IMR-90 (cell line): ENCODE measurements at regions not wholly inside any gene's neighbourhood (a gene's known extent, or its start where the extent isn't known, plus 50 kb on each side); places are given as distances from the start of the nearest gene placed in this dataset.

Experiments
- ATAC-seq: fragments of 200-7000 bp; cut with Tn5 transposase; 2 replicates; pipeline ENCODE4 v1.9.1; 2020; ENCODE audit warnings: low read depth, mild to moderate bottlenecking, moderate library complexity
- BruUV-seq: library from RNA; stranded (reverse); fragments of 400-500 nt; replicated peaks from 2 replicates; lab custom pipeline; 2021; lab: Mats Ljungman, UMichigan
- CTCF ChIA-PET: fragments of 300-600 bp; formaldehyde crosslinking; extraction: SDS; loops from one replicate; lab custom pipeline; 2021; ENCODE audit warnings: antibody characterized with exemption; lab: Yijun Ruan, JAX
- POLR2A ChIA-PET: fragments of 300-600 bp; sonication (Branson Sonifier 250); formaldehyde crosslinking; loops from one replicate; lab custom pipeline; 2022; ENCODE audit warnings: antibody characterized with exemption; ENCODE audit not compliant: unreplicated experiment; lab: Charles Lee
- DNase-seq: peaks from one replicate; pipeline ENCODE4 v3.0.0; 2013
- H2AFZ ChIP-seq: replicated peaks from 2 replicates; pipeline ENCODE3; 2013; ENCODE audit warnings: low read length, mild to moderate bottlenecking; ENCODE audit not compliant: poor library complexity
- H2AK5ac ChIP-seq: 2 replicates; pipeline ENCODE4 v1.6.1; 2013; ENCODE audit warnings: low read depth, low read length, inconsistent platforms
- H2AK9ac ChIP-seq: replicated peaks from 2 replicates; pipeline ENCODE3; 2013; ENCODE audit warnings: mild to moderate bottlenecking, low read depth, low read length, moderate library complexity; ENCODE audit not compliant: poor library complexity
- H2BK120ac ChIP-seq: 2 replicates; pipeline ENCODE4 v1.6.1; 2013; ENCODE audit warnings: low read depth, low read length, inconsistent platforms
- H2BK15ac ChIP-seq: 3 replicates; pipeline ENCODE4 v1.6.1; 2013; ENCODE audit warnings: low read depth, low read length, inconsistent platforms
- H2BK20ac ChIP-seq: 2 replicates; pipeline ENCODE4 v1.6.1; 2013; ENCODE audit warnings: low read depth, mild to moderate bottlenecking, inconsistent platforms, low read length, moderate library complexity
- H2BK5ac ChIP-seq: 2 replicates; pipeline ENCODE4 v1.6.1; 2013; ENCODE audit warnings: mild to moderate bottlenecking, low read depth, low read length, inconsistent platforms; ENCODE audit not compliant: poor library complexity, severe bottlenecking
- H3K14ac ChIP-seq: replicated peaks from 2 replicates; pipeline ENCODE4 v1.6.1; 2013; ENCODE audit warnings: low read depth, low read length, inconsistent platforms
- H3K18ac ChIP-seq: 2 replicates; pipeline ENCODE4 v1.6.1; 2013; ENCODE audit warnings: low read depth, low read length, control low read depth
- H3K23ac ChIP-seq: 2 replicates; pipeline ENCODE4 v1.6.1; 2013; ENCODE audit warnings: low read depth, low read length, inconsistent platforms
- H3K27ac ChIP-seq: 2 replicates; pipeline ENCODE4 v1.5.1; 2013; ENCODE audit warnings: mild to moderate bottlenecking, control low read depth, low read length; ENCODE audit not compliant: insufficient read depth
- H3K27me3 ChIP-seq: 2 replicates; pipeline ENCODE4 v1.6.1; 2013; ENCODE audit warnings: low read length; ENCODE audit not compliant: control insufficient read depth, insufficient read depth
- H3K36me3 ChIP-seq: 2 replicates; pipeline ENCODE4 v1.6.1; 2013; ENCODE audit warnings: low read length, mixed read lengths; ENCODE audit not compliant: control insufficient read depth, insufficient read depth
- H3K4ac ChIP-seq: 2 replicates; pipeline ENCODE4 v1.6.1; 2013; ENCODE audit warnings: low read depth, low read length, inconsistent platforms
- H3K4me1 ChIP-seq: 2 replicates; pipeline ENCODE4 v1.6.1; 2013; ENCODE audit warnings: low read length, mixed read lengths; ENCODE audit not compliant: control insufficient read depth, insufficient read depth
- H3K4me2 ChIP-seq: 2 replicates; pipeline ENCODE4 v1.6.1; 2013; ENCODE audit warnings: low read depth, mild to moderate bottlenecking, control low read depth, low read length, moderate library complexity
- H3K4me3 ChIP-seq: 2 replicates; pipeline ENCODE4 v1.5.1; 2013; ENCODE audit warnings: low read depth, mild to moderate bottlenecking, control low read depth, low read length, moderate library complexity; ENCODE audit not compliant: insufficient read depth
- H3K56ac ChIP-seq: 2 replicates; pipeline ENCODE4 v1.6.1; 2013; ENCODE audit warnings: low read length, inconsistent platforms; ENCODE audit not compliant: insufficient read depth; ENCODE audit errors: extremely low read depth
- H3K79me1 ChIP-seq, 2 experiments: 2 replicates each; pipeline ENCODE4 v1.6.1; 2013; ENCODE audit warnings: low read length in 2 of 2, inconsistent platforms in 1 of 2, low read depth in 1 of 2
- H3K9ac ChIP-seq: 2 replicates; pipeline ENCODE4 v1.6.1; 2013; ENCODE audit warnings: low read depth, low read length, control low read depth
- H3K9me1 ChIP-seq: 2 replicates; pipeline ENCODE4 v1.6.1; 2013; ENCODE audit warnings: low read length, inconsistent platforms; ENCODE audit not compliant: insufficient read depth
- H3K9me3 ChIP-seq: 2 replicates; pipeline ENCODE4 v1.6.1; 2013; ENCODE audit warnings: low read length; ENCODE audit not compliant: control insufficient read depth, insufficient read depth
- H4K20me1 ChIP-seq: 2 replicates; pipeline ENCODE4 v1.6.1; 2013; ENCODE audit warnings: low read length, inconsistent platforms; ENCODE audit not compliant: insufficient read depth
- H4K5ac ChIP-seq: 2 replicates; pipeline ENCODE4 v1.6.1; 2013; ENCODE audit warnings: mild to moderate bottlenecking, low read depth, low read length, control low read depth
- H4K8ac ChIP-seq, 2 experiments: 2 replicates each; pipeline ENCODE4 v1.6.1; 2013; ENCODE audit warnings: low read depth in 2 of 2, low read length in 2 of 2, control low read depth in 1 of 2, inconsistent platforms in 1 of 2
- H4K91ac ChIP-seq: 2 replicates; pipeline ENCODE4 v1.6.1; 2013; ENCODE audit warnings: low read depth, low read length, inconsistent platforms; ENCODE audit not compliant: insufficient read depth
- BHLHE40 ChIP-seq: fragments of 150-350 bp; IDR thresholded peaks from 2 replicates; pipeline ENCODE4 v1.6.1; 2016; ENCODE audit warnings: mild to moderate bottlenecking, low read depth, low read length
- CEBPB ChIP-seq: IDR thresholded peaks from 2 replicates; pipeline ENCODE4 v1.6.1; 2012; ENCODE audit warnings: low read depth, low read length, improper control_type of control experiment
- CHD1 ChIP-seq: IDR thresholded peaks from 2 replicates; pipeline ENCODE4 v1.6.1; 2012; ENCODE audit warnings: low read depth, low read length, improper control_type of control experiment
- CTCF ChIP-seq: conservative IDR thresholded peaks from 2 replicates; pipeline ENCODE4 v1.5.1; 2012; ENCODE audit warnings: mild to moderate bottlenecking, low read depth, low read length, improper control_type of control experiment
- FOS ChIP-seq: fragments of 150-350 bp; IDR thresholded peaks from 2 replicates; pipeline ENCODE4 v1.6.1; 2016; ENCODE audit warnings: low read depth, low read length
- MAFK ChIP-seq: IDR thresholded peaks from 2 replicates; pipeline ENCODE4 v1.6.1; 2012; ENCODE audit warnings: low read depth, low read length, improper control_type of control experiment
- MAZ ChIP-seq: IDR thresholded peaks from 2 replicates; pipeline ENCODE4 v1.6.1; 2012; ENCODE audit warnings: low read depth, mild to moderate bottlenecking, low read length, improper control_type of control experiment, moderate library complexity, borderline replicate concordance
- MXI1 ChIP-seq: IDR thresholded peaks from 2 replicates; pipeline ENCODE4 v1.6.1; 2012; ENCODE audit warnings: low read depth, mild to moderate bottlenecking, low read length, moderate library complexity, borderline replicate concordance
- NFE2L2 ChIP-seq: fragments of 150-350 bp; IDR thresholded peaks from 2 replicates; pipeline ENCODE4 v1.6.1; 2016; ENCODE audit warnings: low read depth, mild to moderate bottlenecking, low read length
- POLR2A ChIP-seq: IDR thresholded peaks from 2 replicates; pipeline ENCODE4 v1.6.1; 2012; ENCODE audit warnings: mild to moderate bottlenecking, low read depth, low read length
- RAD21 ChIP-seq: IDR thresholded peaks from 2 replicates; pipeline ENCODE4 v1.6.1; 2012; ENCODE audit warnings: low read length, improper control_type of control experiment
- RCOR1 ChIP-seq: IDR thresholded peaks from 2 replicates; pipeline ENCODE4 v1.6.1; 2012; ENCODE audit warnings: mild to moderate bottlenecking, low read length, improper control_type of control experiment; ENCODE audit not compliant: insufficient replicate concordance
- RFX5 ChIP-seq: IDR thresholded peaks from 2 replicates; pipeline ENCODE4 v1.8.0; 2012; ENCODE audit warnings: low read depth, mild to moderate bottlenecking, low read length, moderate library complexity
- SMC3 ChIP-seq: fragments of 150-350 bp; IDR thresholded peaks from 2 replicates; pipeline ENCODE4 v1.6.1; 2016; ENCODE audit warnings: low read depth, mild to moderate bottlenecking, antibody characterized with exemption, low read length, moderate library complexity
- dilution Hi-C: fragments of 300-500 bp; cut with HindIII; formaldehyde crosslinking; loops from one replicate; pipeline ENCODE4 v1.14.3; 2018; ENCODE audit warnings: low sequenced_read_pairs; ENCODE audit not compliant: unreplicated experiment
- in situ Hi-C: fragments of 300-500 bp; cut with MboI; formaldehyde crosslinking; loops from 3 replicates; pipeline ENCODE4 v1.14.3; 2019; ENCODE audit warnings: low sequenced_read_pairs, inconsistent platforms, mixed read lengths
- intact Hi-C: fragments of 100-400 bp; cut with micrococcal nuclease; formaldehyde crosslinking; loops from 2 replicates; pipeline ENCODE4 v1.10.0; 2022
- TF ChIP-seq, protein P1 (sequence below): fragments of 150-350 bp; IDR thresholded peaks from 2 replicates; pipeline ENCODE4 v1.6.1; 2017; ENCODE audit warnings: mild to moderate bottlenecking, antibody characterized with exemption, low read length, low read depth
- TF ChIP-seq, protein P2 (sequence below): fragments of 150-350 bp; IDR thresholded peaks from 2 replicates; pipeline ENCODE4 v1.6.1; 2016; ENCODE audit warnings: low read depth, mild to moderate bottlenecking, low read length, moderate library complexity, borderline replicate concordance

DNA sequence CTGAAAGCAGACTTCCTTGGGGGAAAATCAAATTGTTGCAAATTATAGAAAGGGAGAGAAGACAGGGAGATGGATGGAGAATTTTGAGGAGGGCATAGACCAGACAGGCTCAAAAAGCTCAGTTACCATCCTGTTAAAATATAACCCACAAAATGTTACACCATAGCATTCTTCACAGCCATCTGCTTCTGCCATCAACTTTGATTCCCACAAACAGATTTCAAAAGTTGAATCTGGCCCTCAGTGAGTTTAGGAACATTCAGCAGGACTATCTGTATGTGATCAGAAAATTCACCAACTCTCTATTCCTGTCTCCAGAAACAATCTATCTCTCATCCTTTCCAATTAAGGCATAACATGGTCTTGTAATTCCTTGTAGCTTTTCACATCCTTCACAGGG is 159.8 kb upstream of the CCDC68 start:
- Histone ChIP-seq H3K9ac (no peak overlapping the region), H3K14ac (no peak overlapping the region), H3K27ac (no peak overlapping the region), H4K8ac (no peak overlapping the region), H2AK5ac (no peak overlapping the region), H3K4ac (no peak overlapping the region), H3K36me3 (no peaks in the 10 kb centered on the region), H3K9me1 (no peaks in the 10 kb centered on the region), H3K4me2 (no peak overlapping the region), H3K56ac (no peak overlapping the region), H3K4me3 (no peak overlapping the region), H4K91ac (no peak overlapping the region), H3K9me3 (no peaks in the 10 kb centered on the region), H3K23ac (no peak overlapping the region), H3K18ac (no peak overlapping the region), H3K4me1 (no peaks in the 10 kb centered on the region), H3K79me1 (no peaks in the 10 kb centered on the region), H2BK120ac (no peak overlapping the region), H2BK20ac (no peak overlapping the region), H3K27me3 (no peaks in the 10 kb centered on the region; the same call in 1 of the 2 replicates), H2BK5ac (no peak overlapping the region), H2AK9ac (no peak overlapping the region), H2AFZ (no peak overlapping the region), H4K5ac (no peak overlapping the region), H2BK15ac (no peak overlapping the region), H4K20me1 (no peaks in the 10 kb centered on the region)
- TF ChIP-seq CEBPB = no peak
- TF ChIP-seq BHLHE40 = no peak
- TF ChIP-seq FOS = no peak
- no peak for TF ChIP-seq CHD1
- no peak for TF ChIP-seq POLR2A
- no peak for TF ChIP-seq RCOR1
- no peak for TF ChIP-seq CTCF
- TF ChIP-seq MXI1 = no peak
- TF ChIP-seq RFX5 = no peak
- TF ChIP-seq, protein P1, sequence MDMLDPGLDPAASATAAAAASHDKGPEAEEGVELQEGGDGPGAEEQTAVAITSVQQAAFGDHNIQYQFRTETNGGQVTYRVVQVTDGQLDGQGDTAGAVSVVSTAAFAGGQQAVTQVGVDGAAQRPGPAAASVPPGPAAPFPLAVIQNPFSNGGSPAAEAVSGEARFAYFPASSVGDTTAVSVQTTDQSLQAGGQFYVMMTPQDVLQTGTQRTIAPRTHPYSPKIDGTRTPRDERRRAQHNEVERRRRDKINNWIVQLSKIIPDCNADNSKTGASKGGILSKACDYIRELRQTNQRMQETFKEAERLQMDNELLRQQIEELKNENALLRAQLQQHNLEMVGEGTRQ = no peak
- no peak for TF ChIP-seq SMC3
- TF ChIP-seq NFE2L2 = no peak
- TF ChIP-seq, protein P2, sequence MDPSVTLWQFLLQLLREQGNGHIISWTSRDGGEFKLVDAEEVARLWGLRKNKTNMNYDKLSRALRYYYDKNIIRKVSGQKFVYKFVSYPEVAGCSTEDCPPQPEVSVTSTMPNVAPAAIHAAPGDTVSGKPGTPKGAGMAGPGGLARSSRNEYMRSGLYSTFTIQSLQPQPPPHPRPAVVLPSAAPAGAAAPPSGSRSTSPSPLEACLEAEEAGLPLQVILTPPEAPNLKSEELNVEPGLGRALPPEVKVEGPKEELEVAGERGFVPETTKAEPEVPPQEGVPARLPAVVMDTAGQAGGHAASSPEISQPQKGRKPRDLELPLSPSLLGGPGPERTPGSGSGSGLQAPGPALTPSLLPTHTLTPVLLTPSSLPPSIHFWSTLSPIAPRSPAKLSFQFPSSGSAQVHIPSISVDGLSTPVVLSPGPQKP = no peak
- no peak for TF ChIP-seq MAZ
- no peak for TF ChIP-seq MAFK
- TF ChIP-seq RAD21 = no peak
- no TSS peak for BruUV-seq
- ChIA-PET CTCF (no interaction called here), POLR2A (no interaction called here)
- DNase-seq (no peak), ATAC-seq (no peak)
- intact Hi-C loops = no loop called here
- in situ Hi-C loops = loop anchor here (25.0 kb wide), 1 partner anchor 1468 kb away; no protein-coding TSS in a partner anchor
- dilution Hi-C loops = no loop called here
